ENCODE measurements at regions not wholly inside any gene's neighbourhood (a gene's known extent, or its start where the extent isn't known, plus 50 kb on each side); places are given as distances from the start of the nearest gene placed in this dataset.

- Histone ChIP-seq H3K4me2 (ENCODE audit: low read length) (peak overlapping the region; percentile 40), H2AFZ (ENCODE audit: low read depth, low read length) (peak overlapping the region; percentile 39), H3K27me3 (ENCODE audit: insufficient read depth, low read length) (no peaks in the 10 kb centered on the region), H3K4me3 (ENCODE audit: insufficient read depth, low read depth, low read length) (no peak overlapping the region), H3K79me2 (ENCODE audit: insufficient read depth, low read length) (no peaks in the 10 kb centered on the region), H3K9me3 (ENCODE audit: insufficient read depth, low read depth, low read length) (no peaks in the 10 kb centered on the region), H3K4me1 (ENCODE audit: insufficient read depth, low read length) (peaks cover 32% of the 10 kb centered on the region), H3K27ac (ENCODE audit: low read depth, low read length) (peak overlapping the region; percentile 44), H4K20me1 (ENCODE audit: insufficient read depth, low read length) (no peaks in the 10 kb centered on the region), H3K36me3 (ENCODE audit: insufficient read depth, low read length) (no peaks in the 10 kb centered on the region), H3K9ac (ENCODE audit: low read length) (peak overlapping the region; percentile 40)
- Mint-ChIP-seq H3K4me1 (ENCODE audit: low read depth, unreplicated experiment) (peaks cover 61% of the 10 kb centered on the region), H3K27ac (ENCODE audit: unreplicated experiment) (peak overlapping the region; percentile 92), H3K36me3 (ENCODE audit: low read depth, unreplicated experiment) (no peaks in the 10 kb centered on the region), H3K27me3 (ENCODE audit: low read depth, unreplicated experiment) (no peaks in the 10 kb centered on the region), H3K4me3 (ENCODE audit: unreplicated experiment) (peak overlapping the region; percentile 69), H3K9me3 (ENCODE audit: unreplicated experiment) (no peaks in the 10 kb centered on the region)
- FAIRE-seq (no peak), DNase-seq (ENCODE audit: low read depth) (peak; percentile 52)
- no peak for TF ChIP-seq CTCF (IDR thresholded peaks at IDR 0.05; ENCODE audit: insufficient read depth, low read depth, low read length)
- TF ChIP-seq EZH2 (IDR thresholded peaks at IDR 0.05; ENCODE audit: insufficient read depth, low read length), result no peak
Observed at GRCh38 chr1:234955107-234955731, 173.4 kb downstream of the TOMM20 start.

GRCh38 chr1:234954613-234955012 is 174.0 kb downstream of the TOMM20 start:
- Histone ChIP-seq H4K20me1 (ENCODE audit: insufficient read depth, low read length) (no peaks in the 10 kb centered on the region), H3K27ac (ENCODE audit: low read depth, low read length) (no peak overlapping the region), H3K79me2 (ENCODE audit: insufficient read depth, low read length) (no peaks in the 10 kb centered on the region), H3K9ac (ENCODE audit: low read length) (no peak overlapping the region), H3K4me3 (ENCODE audit: insufficient read depth, low read depth, low read length) (no peak overlapping the region), H3K27me3 (ENCODE audit: insufficient read depth, low read length) (no peaks in the 10 kb centered on the region), H3K4me2 (ENCODE audit: low read length) (no peak overlapping the region), H3K4me1 (ENCODE audit: insufficient read depth, low read length) (peaks cover 32% of the 10 kb centered on the region), H3K36me3 (ENCODE audit: insufficient read depth, low read length) (no peaks in the 10 kb centered on the region), H2AFZ (ENCODE audit: low read depth, low read length) (no peak overlapping the region), H3K9me3 (ENCODE audit: insufficient read depth, low read depth, low read length) (peaks cover under 1% of the 10 kb centered on the region)
- TF ChIP-seq CTCF (IDR thresholded peaks at IDR 0.05; ENCODE audit: insufficient read depth, low read depth, low read length) (no peak), EZH2 (IDR thresholded peaks at IDR 0.05; ENCODE audit: insufficient read depth, low read length) (no peak)
- Mint-ChIP-seq H3K4me3 (ENCODE audit: unreplicated experiment) (no peak overlapping the region), H3K27ac (ENCODE audit: unreplicated experiment) (peak overlapping the region; percentile 92), H3K27me3 (ENCODE audit: low read depth, unreplicated experiment) (no peaks in the 10 kb centered on the region), H3K36me3 (ENCODE audit: low read depth, unreplicated experiment) (no peaks in the 10 kb centered on the region), H3K9me3 (ENCODE audit: unreplicated experiment) (no peaks in the 10 kb centered on the region), H3K4me1 (ENCODE audit: low read depth, unreplicated experiment) (peaks cover 59% of the 10 kb centered on the region)
- no peak for DNase-seq (ENCODE audit: low read depth)
- no peak for FAIRE-seq

GRCh38 chr1:234953655-234954405 is 174.8 kb downstream of the TOMM20 start:
- no peaks in the 10 kb centered on the region for H3K36me3 ChIP-seq (ENCODE audit: insufficient read depth, low read length)
- Mint-ChIP-seq H3K36me3 (ENCODE audit: low read depth, unreplicated experiment) (no peaks in the 10 kb centered on the region), H3K9me3 (ENCODE audit: unreplicated experiment) (no peaks in the 10 kb centered on the region), H3K27me3 (ENCODE audit: low read depth, unreplicated experiment) (no peaks in the 10 kb centered on the region), H3K4me1 (ENCODE audit: low read depth, unreplicated experiment) (peaks cover 52% of the 10 kb centered on the region), H3K27ac (ENCODE audit: unreplicated experiment) (no peak overlapping the region), H3K4me3 (ENCODE audit: unreplicated experiment) (no peak overlapping the region)
- no peak for DNase-seq (ENCODE audit: low read depth)
- no peak overlapping the region for H3K4me3 ChIP-seq (ENCODE audit: insufficient read depth, low read depth, low read length)
- no peaks in the 10 kb centered on the region for H4K20me1 ChIP-seq (ENCODE audit: insufficient read depth, low read length)
- no peak for FAIRE-seq
- TF ChIP-seq CTCF (IDR thresholded peaks at IDR 0.05; ENCODE audit: insufficient read depth, low read depth, low read length) (no peak), EZH2 (IDR thresholded peaks at IDR 0.05; ENCODE audit: insufficient read depth, low read length) (no peak)
- no peaks in the 10 kb centered on the region for H3K79me2 ChIP-seq (ENCODE audit: insufficient read depth, low read length)
- H3K4me2 ChIP-seq (ENCODE audit: low read length), result no peak overlapping the region
- no peak overlapping the region for H3K9ac ChIP-seq (ENCODE audit: low read length)
- H2AFZ ChIP-seq (ENCODE audit: low read depth, low read length), result no peak overlapping the region
- H3K4me1 ChIP-seq (ENCODE audit: insufficient read depth, low read length), result peaks cover 32% of the 10 kb centered on the region
- H3K9me3 ChIP-seq (ENCODE audit: insufficient read depth, low read depth, low read length), result peaks cover 3% of the 10 kb centered on the region
- H3K27me3 ChIP-seq (ENCODE audit: insufficient read depth, low read length), result no peaks in the 10 kb centered on the region
- no peak overlapping the region for H3K27ac ChIP-seq (ENCODE audit: low read depth, low read length)

Data from astrocyte (in vitro differentiated cells and primary cell).